IMR-90 (cell line): ENCODE measurements at regions not wholly inside any gene's neighbourhood (a gene's known extent, or its start where the extent isn't known, plus 50 kb on each side); places are given as distances from the start of the nearest gene placed in this dataset.
"Not testable (repeated sequence)": the region's sequence is repeated elsewhere in the genome, so short reads cannot be mapped to it uniquely, and the experiment has no call there.

Experiments used
- ATAC-seq: fragments of 200-7000 bp; cut with Tn5 transposase; 2 replicates; pipeline ENCODE4 v1.9.1; 2020; ENCODE audit warnings: low read depth, mild to moderate bottlenecking, moderate library complexity
- BruUV-seq: library from RNA; stranded (reverse); fragments of 400-500 nt; replicated peaks from 2 replicates; lab custom pipeline; 2021; lab: Mats Ljungman, UMichigan
- CTCF ChIA-PET: fragments of 300-600 bp; formaldehyde crosslinking; extraction: SDS; loops from one replicate; lab custom pipeline; 2021; ENCODE audit warnings: antibody characterized with exemption; lab: Yijun Ruan, JAX
- POLR2A ChIA-PET: fragments of 300-600 bp; sonication (Branson Sonifier 250); formaldehyde crosslinking; loops from one replicate; lab custom pipeline; 2022; ENCODE audit warnings: antibody characterized with exemption; ENCODE audit not compliant: unreplicated experiment; lab: Charles Lee
- DNase-seq: peaks from one replicate; pipeline ENCODE4 v3.0.0; 2013
- H2AFZ ChIP-seq: replicated peaks from 2 replicates; pipeline ENCODE3; 2013; ENCODE audit warnings: low read length, mild to moderate bottlenecking; ENCODE audit not compliant: poor library complexity
- H2AK5ac ChIP-seq: 2 replicates; pipeline ENCODE4 v1.6.1; 2013; ENCODE audit warnings: low read depth, low read length, inconsistent platforms
- H2AK9ac ChIP-seq: replicated peaks from 2 replicates; pipeline ENCODE3; 2013; ENCODE audit warnings: mild to moderate bottlenecking, low read depth, low read length, moderate library complexity; ENCODE audit not compliant: poor library complexity
- H2BK120ac ChIP-seq: 2 replicates; pipeline ENCODE4 v1.6.1; 2013; ENCODE audit warnings: low read depth, low read length, inconsistent platforms
- H2BK15ac ChIP-seq: 3 replicates; pipeline ENCODE4 v1.6.1; 2013; ENCODE audit warnings: low read depth, low read length, inconsistent platforms
- H2BK20ac ChIP-seq: 2 replicates; pipeline ENCODE4 v1.6.1; 2013; ENCODE audit warnings: low read depth, mild to moderate bottlenecking, inconsistent platforms, low read length, moderate library complexity
- H2BK5ac ChIP-seq: 2 replicates; pipeline ENCODE4 v1.6.1; 2013; ENCODE audit warnings: mild to moderate bottlenecking, low read depth, low read length, inconsistent platforms; ENCODE audit not compliant: poor library complexity, severe bottlenecking
- H3K14ac ChIP-seq: replicated peaks from 2 replicates; pipeline ENCODE4 v1.6.1; 2013; ENCODE audit warnings: low read depth, low read length, inconsistent platforms
- H3K18ac ChIP-seq: 2 replicates; pipeline ENCODE4 v1.6.1; 2013; ENCODE audit warnings: low read depth, low read length, control low read depth
- H3K23ac ChIP-seq: 2 replicates; pipeline ENCODE4 v1.6.1; 2013; ENCODE audit warnings: low read depth, low read length, inconsistent platforms
- H3K27ac ChIP-seq: 2 replicates; pipeline ENCODE4 v1.5.1; 2013; ENCODE audit warnings: mild to moderate bottlenecking, control low read depth, low read length; ENCODE audit not compliant: insufficient read depth
- H3K27me3 ChIP-seq: 2 replicates; pipeline ENCODE4 v1.6.1; 2013; ENCODE audit warnings: low read length; ENCODE audit not compliant: control insufficient read depth, insufficient read depth
- H3K36me3 ChIP-seq: 2 replicates; pipeline ENCODE4 v1.6.1; 2013; ENCODE audit warnings: low read length, mixed read lengths; ENCODE audit not compliant: control insufficient read depth, insufficient read depth
- H3K4ac ChIP-seq: 2 replicates; pipeline ENCODE4 v1.6.1; 2013; ENCODE audit warnings: low read depth, low read length, inconsistent platforms
- H3K4me1 ChIP-seq: 2 replicates; pipeline ENCODE4 v1.6.1; 2013; ENCODE audit warnings: low read length, mixed read lengths; ENCODE audit not compliant: control insufficient read depth, insufficient read depth
- H3K4me2 ChIP-seq: 2 replicates; pipeline ENCODE4 v1.6.1; 2013; ENCODE audit warnings: low read depth, mild to moderate bottlenecking, control low read depth, low read length, moderate library complexity
- H3K4me3 ChIP-seq: 2 replicates; pipeline ENCODE4 v1.5.1; 2013; ENCODE audit warnings: low read depth, mild to moderate bottlenecking, control low read depth, low read length, moderate library complexity; ENCODE audit not compliant: insufficient read depth
- H3K56ac ChIP-seq: 2 replicates; pipeline ENCODE4 v1.6.1; 2013; ENCODE audit warnings: low read length, inconsistent platforms; ENCODE audit not compliant: insufficient read depth; ENCODE audit errors: extremely low read depth
- H3K79me1 ChIP-seq, 2 experiments: 2 replicates each; pipeline ENCODE4 v1.6.1; 2013; ENCODE audit warnings: low read length in 2 of 2, inconsistent platforms in 1 of 2, low read depth in 1 of 2
- H3K9ac ChIP-seq: 2 replicates; pipeline ENCODE4 v1.6.1; 2013; ENCODE audit warnings: low read depth, low read length, control low read depth
- H3K9me1 ChIP-seq: 2 replicates; pipeline ENCODE4 v1.6.1; 2013; ENCODE audit warnings: low read length, inconsistent platforms; ENCODE audit not compliant: insufficient read depth
- H3K9me3 ChIP-seq: 2 replicates; pipeline ENCODE4 v1.6.1; 2013; ENCODE audit warnings: low read length; ENCODE audit not compliant: control insufficient read depth, insufficient read depth
- H4K20me1 ChIP-seq: 2 replicates; pipeline ENCODE4 v1.6.1; 2013; ENCODE audit warnings: low read length, inconsistent platforms; ENCODE audit not compliant: insufficient read depth
- H4K5ac ChIP-seq: 2 replicates; pipeline ENCODE4 v1.6.1; 2013; ENCODE audit warnings: mild to moderate bottlenecking, low read depth, low read length, control low read depth
- H4K8ac ChIP-seq, 2 experiments: 2 replicates each; pipeline ENCODE4 v1.6.1; 2013; ENCODE audit warnings: low read depth in 2 of 2, low read length in 2 of 2, control low read depth in 1 of 2, inconsistent platforms in 1 of 2
- H4K91ac ChIP-seq: 2 replicates; pipeline ENCODE4 v1.6.1; 2013; ENCODE audit warnings: low read depth, low read length, inconsistent platforms; ENCODE audit not compliant: insufficient read depth
- CHD1 ChIP-seq: IDR thresholded peaks from 2 replicates; pipeline ENCODE4 v1.6.1; 2012; ENCODE audit warnings: low read depth, low read length, improper control_type of control experiment
- MAFK ChIP-seq: IDR thresholded peaks from 2 replicates; pipeline ENCODE4 v1.6.1; 2012; ENCODE audit warnings: low read depth, low read length, improper control_type of control experiment
- RCOR1 ChIP-seq: IDR thresholded peaks from 2 replicates; pipeline ENCODE4 v1.6.1; 2012; ENCODE audit warnings: mild to moderate bottlenecking, low read length, improper control_type of control experiment; ENCODE audit not compliant: insufficient replicate concordance
- SMC3 ChIP-seq: fragments of 150-350 bp; IDR thresholded peaks from 2 replicates; pipeline ENCODE4 v1.6.1; 2016; ENCODE audit warnings: low read depth, mild to moderate bottlenecking, antibody characterized with exemption, low read length, moderate library complexity
- WGBS, 2 experiments: methylation state at CpG; one replicate each; pipeline versions ENCODE4 v1.1.5 to v1.1.7; 2013; ENCODE audit warnings: missing lambda C conversion rate in 2 of 2; ENCODE audit not compliant: insufficient read length in 1 of 2; ENCODE audit errors: extremely low coverage in 2 of 2; 5-methylcytosine and 5-hydroxymethylcytosine counted together
- dilution Hi-C: fragments of 300-500 bp; cut with HindIII; formaldehyde crosslinking; loops from one replicate; pipeline ENCODE4 v1.14.3; 2018; ENCODE audit warnings: low sequenced_read_pairs; ENCODE audit not compliant: unreplicated experiment
- in situ Hi-C: fragments of 300-500 bp; cut with MboI; formaldehyde crosslinking; loops from 3 replicates; pipeline ENCODE4 v1.14.3; 2019; ENCODE audit warnings: low sequenced_read_pairs, inconsistent platforms, mixed read lengths
- intact Hi-C: fragments of 100-400 bp; cut with micrococcal nuclease; formaldehyde crosslinking; loops from 2 replicates; pipeline ENCODE4 v1.10.0; 2022

DNA sequence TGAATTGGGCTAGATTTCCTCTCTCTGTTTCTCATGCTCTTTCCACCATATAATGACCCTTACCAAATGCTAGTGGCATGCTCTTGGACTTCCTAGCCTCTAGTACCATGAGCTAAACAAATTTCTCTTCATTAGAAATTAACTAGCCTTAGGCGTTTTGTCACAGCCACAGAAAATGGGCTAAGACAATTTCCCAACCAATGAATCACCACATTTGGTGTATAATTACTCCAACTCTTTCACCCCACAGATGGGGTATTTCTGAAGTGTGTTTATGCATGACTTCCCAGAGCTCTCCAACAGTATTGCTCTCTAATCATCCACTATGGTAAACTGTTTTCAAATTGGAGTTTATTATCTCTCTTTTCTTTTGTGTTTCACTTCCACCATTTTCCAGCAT, 1041.1 kb upstream of the COX7C start:
- DNase-seq (no peak), ATAC-seq (no peak)
- no peaks in the 10 kb centered on the region for H4K20me1 ChIP-seq
- H3K4me3 ChIP-seq = no peak overlapping the region
- no peak overlapping the region for H3K23ac ChIP-seq
- H3K14ac ChIP-seq = no peak overlapping the region
- POLR2A ChIA-PET = no interaction called here
- no peaks in the 10 kb centered on the region for H3K36me3 ChIP-seq
- H2AFZ ChIP-seq = no peak overlapping the region
- in situ Hi-C loops (no loop called here), dilution Hi-C loops (no loop called here), intact Hi-C loops (no loop called here)
- H4K91ac ChIP-seq = no peak overlapping the region
- no peak overlapping the region for H2AK9ac ChIP-seq
- H2BK15ac ChIP-seq = no peak overlapping the region
- no peak overlapping the region for H3K18ac ChIP-seq
- H4K5ac ChIP-seq = no peak overlapping the region
- H2AK5ac ChIP-seq = no peak overlapping the region
- H3K9ac ChIP-seq = no peak overlapping the region
- H3K9me1 ChIP-seq = no peaks in the 10 kb centered on the region
- TF ChIP-seq RCOR1 = no peak
- TF ChIP-seq SMC3 = no peak
- no peak for TF ChIP-seq CHD1
- no peak for TF ChIP-seq MAFK
- H2BK5ac ChIP-seq = no peak overlapping the region
- H3K9me3 ChIP-seq = peaks cover 4% of the 10 kb centered on the region
- no peak overlapping the region for H2BK120ac ChIP-seq
- no peaks in the 10 kb centered on the region for H3K27me3 ChIP-seq
- no peak overlapping the region for H2BK20ac ChIP-seq
- H3K4me2 ChIP-seq = no peak overlapping the region
- no CpG with 5 or more reads among the region's 1 CpG for WGBS, 2 experiments
- H3K27ac ChIP-seq = no peak overlapping the region
- CTCF ChIA-PET = no interaction called here
- H3K56ac ChIP-seq = no peak overlapping the region
- no peak overlapping the region for H4K8ac ChIP-seq
- no peaks in the 10 kb centered on the region for H3K4me1 ChIP-seq
- no TSS peak for BruUV-seq
- H3K79me1 ChIP-seq = no peaks in the 10 kb centered on the region
- H3K4ac ChIP-seq = no peak overlapping the region

DNA sequence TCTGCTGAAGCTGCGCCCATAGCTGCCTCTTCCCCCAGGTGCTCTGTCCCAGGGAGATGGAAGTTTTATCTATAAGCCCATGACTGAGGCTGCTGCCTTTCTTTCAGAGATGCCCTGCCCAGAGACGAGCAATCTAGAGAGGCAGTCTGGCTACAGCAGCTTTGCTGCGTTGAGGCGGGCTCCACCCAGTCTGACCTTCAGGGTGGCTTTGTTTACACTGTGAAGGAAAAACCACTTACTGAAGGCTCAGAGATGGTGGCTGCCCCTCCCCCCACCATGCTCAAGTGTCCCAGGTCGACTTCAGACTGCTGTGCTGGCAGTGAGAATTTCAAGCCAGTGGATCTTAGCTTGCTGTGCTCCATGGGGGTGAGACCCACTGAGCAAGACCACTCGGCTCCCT, 1029.9 kb upstream of the COX7C start:
- H3K4ac ChIP-seq, H3K14ac ChIP-seq, H3K9ac ChIP-seq, H2BK120ac ChIP-seq, H3K27me3 ChIP-seq, H2BK15ac ChIP-seq, H3K4me1 ChIP-seq, H2BK20ac ChIP-seq, ATAC-seq, H2AK5ac ChIP-seq, H3K9me3 ChIP-seq, dilution Hi-C loops, H3K9me1 ChIP-seq, H3K18ac ChIP-seq, H4K91ac ChIP-seq, H3K36me3 ChIP-seq, H4K20me1 ChIP-seq, H3K4me3 ChIP-seq, DNase-seq, H4K5ac ChIP-seq, CTCF ChIA-PET, in situ Hi-C loops, H2BK5ac ChIP-seq, H3K4me2 ChIP-seq, H2AFZ ChIP-seq, H3K56ac ChIP-seq, POLR2A ChIA-PET, BruUV-seq, H3K79me1 ChIP-seq, intact Hi-C loops, H4K8ac ChIP-seq, H3K27ac ChIP-seq, H2AK9ac ChIP-seq, H3K23ac ChIP-seq: not testable (repeated sequence)
- 40% methylated on average over 1 of the region's 6 CpGs; no CpG with 5 or more reads in 1 of the 2 experiments for WGBS, 2 experiments
